Adrenal gland (tissue), 5 donors: ENCODE measurements at regions not wholly inside any gene's neighbourhood (a gene's known extent, or its start where the extent isn't known, plus 50 kb on each side); places are given as distances from the start of the nearest gene placed in this dataset.

ENCODE experiments used
- CTCF ChIP-seq, 6 experiments: fragments of 450-650 bp in 4 of 6; fragments of 200-600 bp in 2 of 6; sonication (generic) in 1 of 6; IDR thresholded peaks; 1 replicate in 5 of 6; 2 replicates in 1 of 6; pipeline versions ENCODE4 v1.5.1 to v1.8.0; 2016 to 2021; ENCODE audit warnings: antibody characterized with exemption in 6 of 6, mild to moderate bottlenecking in 2 of 6, moderate library complexity in 1 of 6
- POLR2A ChIP-seq, 2 donors: fragments of 450-650 bp; IDR thresholded peaks; one replicate each; pipeline ENCODE4 v1.6.1; 2017; ENCODE audit warnings: antibody characterized with exemption in 2 of 2, mild to moderate bottlenecking in 2 of 2, moderate library complexity in 1 of 2
- donor health status: DM: no; HTN: no; CAD: no.

GRCh38 chr2:81976998-81977397, 1672.4 kb upstream of the LRRTM1 start:
- TF ChIP-seq CTCF (IDR thresholded peaks at IDR 0.05), result no peak
- no peak for TF ChIP-seq POLR2A (IDR thresholded peaks at IDR 0.05)
